ENCODE measurements at regions not wholly inside any gene's neighbourhood (a gene's known extent, or its start where the extent isn't known, plus 50 kb on each side); places are given as distances from the start of the nearest gene placed in this dataset.
A peak's percentile ranks its signal among the peaks of the same experiment; 100 is the strongest.

- H3K4me3 ChIP-seq (ENCODE audit: low read depth, poor library complexity, severe bottlenecking): no peak overlapping the region
- TF ChIP-seq POLR2A (IDR thresholded peaks at IDR 0.05): no peak
- no peak for TF ChIP-seq CTCF (IDR thresholded peaks at IDR 0.05)
- 93 to 95% methylated on average over 2 of the region's 2 CpGs for WGBS, 2 donors
- intact Hi-C loops (cut with DNase I; ENCODE audit: low total_unique reads): no loop called here
- DNase-seq (ENCODE audit: low spot score in 2 of 2): no peak
These were observed 193.6 kb upstream of the RASA1 start for GRCh38 chr5:87074072-87074471.

GRCh38 chr5:87074934-87075541, 192.6 kb upstream of the RASA1 start:
- TF ChIP-seq POLR2A (IDR thresholded peaks at IDR 0.05): no peak
- TF ChIP-seq CTCF (IDR thresholded peaks at IDR 0.05): no peak
- no peak overlapping the region for H3K4me3 ChIP-seq (ENCODE audit: low read depth, poor library complexity, severe bottlenecking)
- intact Hi-C loops (cut with DNase I; ENCODE audit: low total_unique reads): no loop called here
- 59 to 64% methylated on average over 2 of the region's 2 CpGs for WGBS, 2 donors
- no peak for DNase-seq (ENCODE audit: low spot score in 2 of 2)

- TF ChIP-seq POLR2A (IDR thresholded peaks at IDR 0.05): no peak
- no peak for TF ChIP-seq CTCF (IDR thresholded peaks at IDR 0.05)
- intact Hi-C loops (cut with DNase I; ENCODE audit: low total_unique reads): no loop called here
These were observed 191.3 kb upstream of the RASA1 start for GRCh38 chr5:87076411-87076810.

GRCh38 chr5:87076931-87077330, 190.8 kb upstream of the RASA1 start:
- H3K4me3 ChIP-seq (ENCODE audit: low read depth, poor library complexity, severe bottlenecking): no peak overlapping the region
- no peak for DNase-seq (ENCODE audit: low spot score in 2 of 2)
- intact Hi-C loops (cut with DNase I; ENCODE audit: low total_unique reads): no loop called here
- no peak for TF ChIP-seq POLR2A (IDR thresholded peaks at IDR 0.05)
- TF ChIP-seq CTCF (IDR thresholded peaks at IDR 0.05): no peak
- 95 to 97% methylated on average over 2 of the region's 2 CpGs for WGBS, 2 donors

More at GRCh38 chr5:87076411-87076810, 191.3 kb upstream of the RASA1 start:
- no peak for DNase-seq (ENCODE audit: low spot score in 2 of 2)
- no peak overlapping the region for H3K4me3 ChIP-seq (ENCODE audit: low read depth, poor library complexity, severe bottlenecking)
- 85 to 89% methylated on average over 4 of the region's 4 CpGs for WGBS, 2 donors

- intact Hi-C loops (cut with DNase I; ENCODE audit: low total_unique reads): no loop called here
- DNase-seq (ENCODE audit: low spot score in 2 of 2): peak in 1 of 2 donors; percentile 18
- 79 to 87% methylated on average over 2 of the region's 2 CpGs for WGBS, 2 donors
- no peak overlapping the region for H3K4me3 ChIP-seq (ENCODE audit: low read depth, poor library complexity, severe bottlenecking)
- no peak for TF ChIP-seq POLR2A (IDR thresholded peaks at IDR 0.05)
- TF ChIP-seq CTCF (IDR thresholded peaks at IDR 0.05): no peak
These were observed 188.5 kb upstream of the RASA1 start for GRCh38 chr5:87079219-87079618.

GRCh38 chr5:87081016-87081415, 186.7 kb upstream of the RASA1 start:
- no peak for DNase-seq (ENCODE audit: low spot score in 2 of 2)
- H3K4me3 ChIP-seq (ENCODE audit: low read depth, poor library complexity, severe bottlenecking): no peak overlapping the region
- no peak for TF ChIP-seq POLR2A (IDR thresholded peaks at IDR 0.05)
- no peak for TF ChIP-seq CTCF (IDR thresholded peaks at IDR 0.05)
- intact Hi-C loops (cut with DNase I; ENCODE audit: low total_unique reads): no loop called here
- WGBS, 2 donors: 49 to 57% methylated on average over 3 of the region's 3 CpGs

All from lower leg skin (tissue), 4 donors.